HG03039 (cell line): ENCODE measurements at regions not wholly inside any gene's neighbourhood (a gene's known extent, or its start where the extent isn't known, plus 50 kb on each side); places are given as distances from the start of the nearest gene placed in this dataset.

Source experiments
- ATAC-seq: cut with Tn5 transposase; IDR thresholded peaks from one replicate; pipeline ENCODE4 v1.9.1; 2021; ENCODE audit warnings: mild to moderate bottlenecking, moderate library complexity; ENCODE audit not compliant: unreplicated experiment

DNA sequence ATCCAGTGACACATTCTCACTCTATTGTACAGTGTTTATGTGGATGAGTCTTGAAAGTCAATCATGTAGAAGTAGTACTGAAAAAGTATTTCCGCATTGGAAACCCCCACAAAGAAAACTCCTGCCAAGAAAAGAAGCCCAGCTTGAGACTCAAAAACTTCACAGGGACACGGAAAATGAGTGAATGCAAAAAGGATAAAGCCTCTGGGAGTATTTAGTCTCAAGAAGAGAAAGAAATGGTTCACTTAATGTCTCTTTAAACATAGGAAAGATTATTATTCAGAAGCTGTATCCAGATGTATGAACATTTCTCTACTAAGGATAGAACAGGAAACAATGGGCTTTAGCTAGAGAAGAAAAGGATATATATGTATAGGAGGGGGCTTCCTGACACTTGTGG lies 304.5 kb downstream of the BARHL2 start:
- no peak for ATAC-seq

GRCh38 chr1:90411185-90411584 lies 305.9 kb downstream of the BARHL2 start:
- no peak for ATAC-seq

DNA sequence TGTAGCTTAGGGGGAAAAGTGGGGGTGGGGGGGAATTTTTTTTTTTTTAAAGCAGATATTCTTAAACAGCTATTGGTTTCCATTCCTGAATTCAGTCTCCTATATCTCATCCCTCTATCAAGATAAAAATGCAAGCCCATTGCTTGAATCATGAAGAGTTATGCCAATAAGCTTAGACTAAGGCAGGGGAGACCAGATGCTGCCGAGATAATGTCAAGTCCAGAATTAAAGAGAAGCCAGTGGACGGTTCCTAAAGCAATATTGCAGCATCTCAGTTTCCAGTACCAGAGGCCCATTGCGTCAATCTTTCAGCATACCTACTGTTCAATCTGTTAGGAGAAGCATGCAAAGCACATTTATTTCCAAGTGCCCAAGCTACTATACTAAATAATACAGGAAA lies 309.4 kb downstream of the BARHL2 start:
- no peak for ATAC-seq

- no peak for ATAC-seq
Observed at GRCh38 chr1:90405726-90406125, 311.4 kb downstream of the BARHL2 start.

GRCh38 chr1:90402893-90403849 lies 313.9 kb downstream of the BARHL2 start:
- no peak for ATAC-seq

DNA sequence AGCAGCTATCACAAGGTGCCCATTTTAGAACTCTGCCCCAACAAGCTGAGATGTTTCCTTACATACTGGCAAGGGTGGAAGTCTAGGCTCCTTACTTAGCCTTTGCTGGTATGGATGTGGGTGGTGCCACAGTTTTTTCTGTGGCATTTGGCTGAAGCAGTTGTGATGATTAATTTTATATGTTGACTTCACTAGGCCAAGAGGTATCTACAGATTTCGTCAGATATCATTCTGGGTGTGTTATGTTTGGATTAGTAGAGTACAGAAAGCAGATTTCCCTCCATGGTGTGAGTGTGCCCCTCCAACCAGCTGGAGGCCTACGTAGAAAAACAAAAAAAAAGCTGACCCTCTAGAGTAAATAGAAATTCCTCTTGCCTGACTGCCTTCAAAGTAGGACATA lies 317.0 kb downstream of the BARHL2 start:
- ATAC-seq = no peak

- ATAC-seq = no peak
Observed at GRCh38 chr1:90396917-90397316, 320.2 kb downstream of the BARHL2 start.

DNA sequence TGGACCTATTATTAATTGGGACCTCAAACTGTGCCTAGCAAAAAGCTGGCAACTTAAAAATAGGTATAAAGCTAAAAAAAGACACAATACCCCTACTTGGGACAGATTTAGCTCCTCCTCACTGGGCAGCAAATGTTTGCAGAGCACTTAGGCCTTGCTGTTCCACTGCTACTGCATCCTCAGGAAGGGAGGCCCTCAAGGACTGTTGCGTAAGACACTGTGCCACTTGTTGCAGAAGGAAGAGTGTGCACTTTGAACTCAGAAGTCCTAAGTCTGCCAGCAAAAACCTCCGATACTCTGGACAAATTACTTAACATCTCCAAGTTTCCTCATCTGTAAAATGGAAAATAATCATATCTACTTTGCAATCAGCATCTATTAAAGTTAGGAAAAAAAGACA lies 322.9 kb downstream of the BARHL2 start:
- ATAC-seq = no peak

GRCh38 chr1:90393025-90393424 lies 324.1 kb downstream of the BARHL2 start:
- no peak for ATAC-seq

DNA sequence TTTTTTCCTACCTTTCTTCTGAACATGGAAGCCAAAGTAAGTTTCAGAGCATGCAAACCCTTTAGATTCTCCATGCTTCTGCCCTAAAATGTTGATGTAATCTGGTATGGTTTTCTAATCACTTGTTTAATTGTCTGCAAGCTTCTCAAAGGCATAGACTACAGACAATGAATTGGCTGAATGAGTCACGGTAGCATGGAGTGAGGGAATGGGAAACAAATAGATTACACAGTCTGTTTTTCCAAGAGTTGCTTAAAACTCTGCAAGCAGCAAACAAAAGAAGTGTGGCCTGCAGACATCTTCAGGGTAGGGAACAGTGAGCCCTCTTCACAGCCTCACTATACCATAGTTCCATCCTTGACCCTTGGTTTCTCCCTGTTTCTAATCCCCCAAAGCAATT lies 326.0 kb downstream of the BARHL2 start:
- ATAC-seq = no peak

GRCh38 chr1:90387805-90388204 lies 329.3 kb downstream of the BARHL2 start:
- no peak for ATAC-seq

- no peak for ATAC-seq
Observed at GRCh38 chr1:90386899-90387720, 330.0 kb downstream of the BARHL2 start.

DNA sequence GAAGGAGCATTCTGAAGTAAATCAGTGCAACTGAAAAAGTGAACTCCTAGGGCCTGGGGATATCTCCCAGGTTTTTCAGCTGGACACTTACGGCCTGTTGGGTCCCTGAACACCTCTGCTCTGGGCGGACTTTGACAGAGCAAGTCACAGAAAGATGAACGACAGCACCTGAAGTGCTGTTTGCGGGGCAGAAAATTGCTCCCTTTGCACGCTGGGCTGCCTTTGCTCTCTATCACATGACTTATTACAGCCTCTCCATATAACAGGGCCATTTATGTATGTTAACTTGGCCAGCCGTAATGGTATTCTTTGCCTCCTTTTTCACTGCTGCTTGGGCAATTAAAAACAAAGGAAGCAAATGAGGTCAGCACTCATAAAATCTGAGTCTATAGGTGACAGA lies 332.9 kb downstream of the BARHL2 start:
- ATAC-seq = no peak

DNA sequence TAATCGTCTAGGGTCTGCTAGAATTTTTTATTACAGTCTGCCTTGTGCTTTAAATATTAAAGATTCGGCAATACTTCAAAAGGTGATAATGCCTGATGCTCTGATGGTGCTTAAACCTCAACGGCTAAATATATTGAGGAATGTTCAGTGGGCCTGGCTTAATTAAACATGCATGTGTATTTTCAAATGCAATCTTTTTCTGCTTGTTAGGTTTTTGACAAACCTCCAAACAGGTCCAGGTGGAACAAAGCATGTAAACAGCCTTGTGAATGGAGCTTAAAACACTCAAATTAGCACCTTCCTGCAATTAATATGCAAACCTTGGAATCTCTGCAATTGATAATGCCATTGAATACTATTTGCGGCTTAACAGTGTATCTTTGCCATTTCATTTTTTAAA lies 334.9 kb downstream of the BARHL2 start:
- ATAC-seq = no peak

DNA sequence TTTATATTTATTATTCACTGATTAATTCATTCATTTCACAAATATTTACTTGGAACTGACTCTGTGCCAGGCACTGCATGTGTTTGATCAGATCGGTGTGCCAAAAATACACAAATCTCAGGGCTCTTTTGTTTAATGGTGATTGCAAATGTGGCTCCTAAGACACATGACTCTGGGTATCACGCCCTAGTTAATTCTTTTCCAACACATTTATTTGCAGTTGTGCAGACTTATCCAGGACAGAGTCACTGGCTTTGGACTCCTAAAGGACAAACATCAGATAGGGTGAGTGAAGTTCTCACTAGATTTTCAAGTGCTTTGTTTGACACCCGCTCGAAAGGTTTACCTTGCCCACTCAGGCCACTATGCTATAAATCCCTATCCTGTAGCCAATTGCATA lies 335.5 kb downstream of the BARHL2 start:
- no peak for ATAC-seq

GRCh38 chr1:90371448-90371813 lies 345.7 kb downstream of the BARHL2 start:
- no peak for ATAC-seq

DNA sequence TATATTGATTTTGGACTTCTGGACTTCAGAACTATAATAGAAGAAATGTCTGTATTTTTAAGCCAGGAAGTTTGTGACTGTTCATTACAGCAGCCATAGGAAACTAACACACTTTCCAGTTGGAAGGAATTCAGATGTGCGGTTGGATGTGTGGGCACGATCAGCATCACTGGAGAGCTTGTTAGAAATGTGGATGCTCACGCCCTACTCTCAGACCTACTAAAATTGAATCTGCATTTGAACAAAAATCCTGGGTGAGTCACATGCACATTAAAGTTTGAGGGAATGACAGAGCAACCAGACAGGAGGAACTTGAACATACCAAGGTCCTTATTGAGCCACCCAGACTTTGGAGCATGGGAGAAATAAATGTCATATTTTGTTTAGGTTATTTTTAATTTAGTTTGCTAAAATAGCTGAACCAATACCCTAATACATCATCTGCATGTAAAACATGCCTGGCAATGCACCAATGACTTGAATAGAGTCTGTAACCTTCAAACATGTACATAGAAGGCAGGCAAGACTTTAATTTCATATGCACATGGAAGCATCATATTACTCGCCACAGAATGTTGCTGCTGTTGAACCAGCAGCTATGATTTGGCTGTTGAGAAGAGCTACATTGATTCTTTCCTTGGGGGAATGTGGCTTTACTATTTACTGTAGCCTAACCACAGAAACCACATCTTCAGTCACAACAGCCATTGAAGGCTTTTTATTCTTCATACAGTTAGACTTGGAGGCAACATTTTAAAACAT lies 346.2 kb downstream of the BARHL2 start:
- ATAC-seq = no peak

DNA sequence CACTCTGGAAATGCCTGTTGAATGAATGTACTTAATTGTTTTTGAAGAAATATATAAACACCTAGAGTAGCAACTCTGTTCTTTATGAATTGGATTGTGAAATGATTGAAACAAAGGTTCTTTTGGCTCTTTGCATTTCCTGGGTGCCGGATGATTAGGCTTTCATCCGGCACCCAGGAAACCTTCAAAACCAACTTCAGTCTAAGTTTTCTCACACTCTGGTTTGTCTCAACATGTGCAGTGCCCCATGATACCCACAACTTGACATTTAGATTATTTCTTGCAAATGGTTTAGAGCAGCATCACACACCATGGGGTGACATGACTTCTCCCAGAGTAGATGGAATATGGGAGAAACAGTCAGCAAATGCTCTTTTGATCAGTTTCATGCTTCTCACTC lies 354.9 kb downstream of the BARHL2 start:
- ATAC-seq = no peak

DNA sequence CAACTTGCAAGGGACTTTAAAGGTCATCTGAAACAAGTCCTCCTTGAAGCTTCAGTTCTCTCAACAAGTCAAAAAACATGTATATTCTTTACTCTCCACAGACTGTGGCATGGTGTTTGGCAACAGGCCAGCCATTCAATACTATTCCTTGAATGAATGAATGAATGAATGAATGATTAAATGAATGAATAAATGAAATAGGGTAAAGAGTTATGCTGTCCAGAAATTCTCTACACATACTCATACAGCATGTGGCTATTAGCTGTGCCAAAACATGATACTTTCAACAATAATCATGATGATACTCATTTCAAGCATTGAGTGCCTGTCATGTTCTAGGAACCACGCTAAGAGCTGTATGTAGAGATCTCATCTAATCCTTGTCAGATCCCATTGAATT lies 356.1 kb downstream of the BARHL2 start:
- ATAC-seq = no peak

DNA sequence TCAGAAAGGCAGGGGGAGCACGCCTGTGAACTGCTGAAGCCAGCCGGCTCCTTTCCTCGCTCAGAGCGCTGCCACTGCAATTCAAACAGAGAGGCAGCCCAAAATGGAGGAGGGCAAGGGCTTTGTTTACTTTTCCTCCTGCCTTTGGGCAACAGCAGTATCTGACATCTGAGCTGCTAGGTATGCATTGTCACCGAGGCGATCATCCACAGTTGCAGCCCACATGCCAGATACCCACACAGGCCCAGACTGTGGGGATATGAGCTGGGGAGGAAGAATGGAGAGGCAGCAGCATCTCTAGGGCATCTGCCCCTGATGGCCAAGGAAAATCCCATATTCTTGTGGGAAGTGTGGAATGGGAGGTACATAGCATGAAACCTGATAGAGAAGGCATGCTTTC lies 357.1 kb downstream of the BARHL2 start:
- ATAC-seq = no peak

DNA sequence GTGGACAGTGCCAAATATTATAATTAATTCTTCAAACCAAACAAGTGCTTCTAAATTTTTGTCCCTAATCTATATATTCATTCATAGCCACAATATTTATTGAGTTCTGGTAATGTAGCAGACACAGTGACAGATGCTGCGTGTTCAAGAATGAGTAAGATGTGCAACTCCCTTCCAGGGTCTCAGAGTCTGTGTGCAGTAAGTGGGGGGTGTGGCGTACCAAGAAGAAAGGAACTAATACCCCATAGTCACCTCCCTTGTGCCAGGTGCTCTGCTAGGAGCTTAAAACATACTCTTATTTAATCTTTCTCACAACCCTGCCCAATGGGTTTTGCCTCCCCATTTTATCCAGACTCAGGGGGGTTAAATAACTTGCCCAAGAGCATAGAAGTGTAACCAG lies 358.7 kb downstream of the BARHL2 start:
- ATAC-seq = no peak
